ENCODE measurements at regions not wholly inside any gene's neighbourhood (a gene's known extent, or its start where the extent isn't known, plus 50 kb on each side); places are given as distances from the start of the nearest gene placed in this dataset.

GRCh38 chr15:70262171-70262570 lies 164.5 kb upstream of the TLE3 start:
- DNase-seq: no peak

- no peak for DNase-seq
Observed at GRCh38 chr15:70261083-70261482, 163.4 kb upstream of the TLE3 start.

GRCh38 chr15:70260580-70260979 lies 162.9 kb upstream of the TLE3 start:
- no peak for DNase-seq

- DNase-seq: no peak
Observed at GRCh38 chr15:70259640-70260508, 162.2 kb upstream of the TLE3 start.

- DNase-seq: no peak
Observed at GRCh38 chr15:70259028-70259424, 161.3 kb upstream of the TLE3 start.

GRCh38 chr15:70258369-70259027 lies 160.8 kb upstream of the TLE3 start:
- no peak for DNase-seq

GRCh38 chr15:70257573-70258248 lies 160.0 kb upstream of the TLE3 start:
- no peak for DNase-seq

GRCh38 chr15:70257047-70257446 lies 159.3 kb upstream of the TLE3 start:
- DNase-seq: no peak

- DNase-seq: no peak
Observed at GRCh38 chr15:70254311-70254869, 156.7 kb upstream of the TLE3 start.

- no peak for DNase-seq
Observed at GRCh38 chr15:70253461-70254156, 155.9 kb upstream of the TLE3 start.

GRCh38 chr15:70252951-70253320 lies 155.2 kb upstream of the TLE3 start:
- no peak for DNase-seq

GRCh38 chr15:70252056-70252950 lies 154.6 kb upstream of the TLE3 start:
- DNase-seq: no peak

- DNase-seq: no peak
Observed at GRCh38 chr15:70251246-70251990, 153.7 kb upstream of the TLE3 start.

- no peak for DNase-seq
Observed at GRCh38 chr15:70250208-70251201, 152.8 kb upstream of the TLE3 start.

- DNase-seq: no peak
Observed at GRCh38 chr15:70249616-70250015, 151.9 kb upstream of the TLE3 start.

GRCh38 chr15:70248116-70249025 lies 150.7 kb upstream of the TLE3 start:
- no peak for DNase-seq

- no peak for DNase-seq
Observed at GRCh38 chr15:70247281-70247680, 149.6 kb upstream of the TLE3 start.

- DNase-seq: no peak
Observed at GRCh38 chr15:70246623-70247220, 149.0 kb upstream of the TLE3 start.

All from right kidney (tissue), 1 donor.